Lung (tissue), 11 donors: ENCODE measurements at regions not wholly inside any gene's neighbourhood (a gene's known extent, or its start where the extent isn't known, plus 50 kb on each side); places are given as distances from the start of the nearest gene placed in this dataset.

ENCODE experiments used
- ATAC-seq: fragments of 200-7000 bp; cut with Tn5 transposase; one replicate; pipeline ENCODE4 v1.9.1; 2020; ENCODE audit warnings: moderate number of reproducible peaks; ENCODE audit not compliant: insufficient read depth, low FRiP score
- DNase-seq, 3 donors: peaks; one replicate each; pipeline ENCODE4 v3.0.0-alpha.2; 2013 to 2017
- H3K27ac ChIP-seq, 2 donors: one replicate each; pipeline ENCODE4 v1.5.1; 2013; ENCODE audit warnings: mild to moderate bottlenecking in 2 of 2, moderate library complexity in 2 of 2, control low read depth in 1 of 2, inconsistent platforms in 1 of 2, low read depth in 1 of 2, low read length in 1 of 2
- H3K27me3 ChIP-seq, 3 donors: one replicate each; pipeline ENCODE4 v1.5.1; 2013; ENCODE audit warnings: low read length in 2 of 3; ENCODE audit not compliant: control insufficient read depth in 3 of 3, insufficient read depth in 3 of 3
- H3K36me3 ChIP-seq, 4 donors: one replicate each; pipeline ENCODE4 v1.5.1; 2013; ENCODE audit warnings: low read length in 4 of 4, mild to moderate bottlenecking in 1 of 4, moderate library complexity in 1 of 4; ENCODE audit not compliant: control insufficient read depth in 4 of 4, insufficient read depth in 4 of 4
- H3K4me1 ChIP-seq, 5 donors: one replicate each; pipeline ENCODE4 v1.5.1; 2013; ENCODE audit warnings: low read length in 5 of 5, mild to moderate bottlenecking in 2 of 5, moderate library complexity in 1 of 5; ENCODE audit not compliant: control insufficient read depth in 5 of 5, insufficient read depth in 5 of 5
- H3K4me3 ChIP-seq: one replicate; pipeline ENCODE4 v1.5.1; 2013; ENCODE audit warnings: mild to moderate bottlenecking, control low read depth, moderate library complexity
- H3K9ac ChIP-seq, 2 donors: one replicate each; pipeline ENCODE4 v1.5.1; 2013; ENCODE audit warnings: low read length in 2 of 2, control low read depth in 1 of 2; ENCODE audit not compliant: insufficient read depth in 1 of 2
- H3K9me3 ChIP-seq, 4 donors: one replicate each; pipeline ENCODE4 v1.5.1; 2013; ENCODE audit warnings: low read length in 3 of 4, mild to moderate bottlenecking in 1 of 4, moderate library complexity in 1 of 4; ENCODE audit not compliant: control insufficient read depth in 4 of 4, insufficient read depth in 3 of 4
- CTCF ChIP-seq: IDR thresholded peaks from 2 replicates; pipeline ENCODE4 v1.5.1; 2012; ENCODE audit warnings: mild to moderate bottlenecking; ENCODE audit errors: control extremely low read depth, extremely low read depth
- WGBS, 2 donors: extraction: QIAGEN DNeasy Blood & Tissue Kit; methylation state at CpG; one replicate each; pipeline ENCODE4 v1.1.7; 2013; 5-methylcytosine and 5-hydroxymethylcytosine counted together
- donor health status: control.
- donor health status: control.
- donor health status: Bipolar disorder and iron deficiency.
- donor health status: healthy.
- donor health status: DM: yes; HTN: yes; CAD: no.

- DNase-seq, result no peak
- Histone ChIP-seq H3K4me3 (no peak overlapping the region), H3K9me3 (no peaks in the 10 kb centered on the region), H3K27ac (no peak overlapping the region), H3K27me3 (peaks cover 0 to 15% (median 2%) of the 10 kb centered on the region in 3 donors), H3K9ac (no peak overlapping the region), H3K4me1 (no peaks in the 10 kb centered on the region), H3K36me3 (no peaks in the 10 kb centered on the region)
- no peak for TF ChIP-seq CTCF
- ATAC-seq, result no peak
- 75 to 82% methylated on average over 18 of the region's 18 CpGs for WGBS, 2 donors
Observed at GRCh38 chr14:101635749-101636560, 74.7 kb downstream of the DIO3 start.

- H3K27me3 ChIP-seq, result peaks cover 0 to 15% (median 4%) of the 10 kb centered on the region in 3 donors
- TF ChIP-seq CTCF, result no peak
- H3K9me3 ChIP-seq, result no peaks in the 10 kb centered on the region
- no peaks in the 10 kb centered on the region for H3K4me1 ChIP-seq
- no peak overlapping the region for H3K9ac ChIP-seq
- WGBS, 2 donors, result 80 to 88% methylated on average over 9 of the region's 9 CpGs
- no peak for DNase-seq
- H3K36me3 ChIP-seq, result no peaks in the 10 kb centered on the region
- ATAC-seq, result no peak
- no peak overlapping the region for H3K4me3 ChIP-seq
- H3K27ac ChIP-seq, result no peak overlapping the region
Observed at GRCh38 chr14:101639241-101639833, 78.0 kb downstream of the DIO3 start.

- TF ChIP-seq CTCF, result no peak
- Histone ChIP-seq H3K9me3 (peaks cover 0 to 4% (median 2%) of the 10 kb centered on the region in 4 donors), H3K4me1 (no peaks in the 10 kb centered on the region), H3K9ac (no peak overlapping the region), H3K4me3 (no peak overlapping the region), H3K27me3 (peaks cover 0 to 15% (median 2%) of the 10 kb centered on the region in 3 donors), H3K27ac (no peak overlapping the region), H3K36me3 (no peaks in the 10 kb centered on the region)
- no peak for ATAC-seq
- WGBS, 2 donors, result 92 to 96% methylated on average over 6 of the region's 6 CpGs
- no peak for DNase-seq
Observed at GRCh38 chr14:101643651-101644050, 82.4 kb downstream of the DIO3 start.
